Neural cell (in vitro differentiated cells): ENCODE measurements at regions not wholly inside any gene's neighbourhood (a gene's known extent, or its start where the extent isn't known, plus 50 kb on each side); places are given as distances from the start of the nearest gene placed in this dataset.

Source experiments
- CTCF ChIP-seq: fragments of 450-650 bp; IDR thresholded peaks from 2 replicates; pipeline ENCODE4 v1.5.1; 2014; ENCODE audit warnings: antibody characterized with exemption, mild to moderate bottlenecking, moderate library complexity; ENCODE audit not compliant: poor library complexity, severe bottlenecking
- POLR2AphosphoS5 ChIP-seq: IDR thresholded peaks from 2 replicates; pipeline ENCODE4 v1.6.1; 2012
- TAF1 ChIP-seq: IDR thresholded peaks from 2 replicates; pipeline ENCODE4 v1.6.1; 2012; ENCODE audit warnings: low read depth

- TF ChIP-seq CTCF (no peak), TAF1 (no peak), POLR2AphosphoS5 (no peak)
Measured at GRCh38 chr16:17743578-17743977, 272.8 kb upstream of the XYLT1 start.
